ENCODE measurements at regions not wholly inside any gene's neighbourhood (a gene's known extent, or its start where the extent isn't known, plus 50 kb on each side); places are given as distances from the start of the nearest gene placed in this dataset.

DNA sequence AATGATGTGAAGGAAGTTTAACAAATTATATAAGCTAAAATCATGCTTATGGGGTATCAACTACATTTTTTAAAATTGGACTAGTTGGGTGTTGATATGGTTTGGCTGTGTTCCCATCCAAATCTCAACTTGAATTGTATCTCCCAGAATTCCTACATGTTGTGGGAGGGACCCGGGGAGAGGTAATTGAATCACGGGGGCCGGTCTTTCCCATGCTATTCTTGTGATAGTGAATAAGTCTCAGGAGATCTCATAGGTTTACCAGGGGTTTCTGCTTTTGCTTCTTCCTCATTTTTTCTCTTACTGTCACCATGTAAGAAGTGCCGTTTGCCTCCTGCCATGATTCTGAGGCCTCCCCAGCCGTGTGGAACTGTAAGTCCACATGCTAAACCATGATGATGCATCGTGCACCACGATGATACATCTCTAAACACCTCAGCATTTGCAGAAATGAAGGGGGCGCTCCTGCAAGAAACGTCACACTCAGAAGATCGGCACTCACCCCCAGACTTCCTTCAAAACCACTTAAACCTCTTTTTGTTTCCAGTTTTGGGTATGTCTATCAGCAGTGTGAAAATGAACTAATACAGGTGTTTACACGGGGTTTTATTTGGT lies 340.0 kb downstream of the SHANK2 start (continued):
- TF ChIP-seq, protein P1, sequence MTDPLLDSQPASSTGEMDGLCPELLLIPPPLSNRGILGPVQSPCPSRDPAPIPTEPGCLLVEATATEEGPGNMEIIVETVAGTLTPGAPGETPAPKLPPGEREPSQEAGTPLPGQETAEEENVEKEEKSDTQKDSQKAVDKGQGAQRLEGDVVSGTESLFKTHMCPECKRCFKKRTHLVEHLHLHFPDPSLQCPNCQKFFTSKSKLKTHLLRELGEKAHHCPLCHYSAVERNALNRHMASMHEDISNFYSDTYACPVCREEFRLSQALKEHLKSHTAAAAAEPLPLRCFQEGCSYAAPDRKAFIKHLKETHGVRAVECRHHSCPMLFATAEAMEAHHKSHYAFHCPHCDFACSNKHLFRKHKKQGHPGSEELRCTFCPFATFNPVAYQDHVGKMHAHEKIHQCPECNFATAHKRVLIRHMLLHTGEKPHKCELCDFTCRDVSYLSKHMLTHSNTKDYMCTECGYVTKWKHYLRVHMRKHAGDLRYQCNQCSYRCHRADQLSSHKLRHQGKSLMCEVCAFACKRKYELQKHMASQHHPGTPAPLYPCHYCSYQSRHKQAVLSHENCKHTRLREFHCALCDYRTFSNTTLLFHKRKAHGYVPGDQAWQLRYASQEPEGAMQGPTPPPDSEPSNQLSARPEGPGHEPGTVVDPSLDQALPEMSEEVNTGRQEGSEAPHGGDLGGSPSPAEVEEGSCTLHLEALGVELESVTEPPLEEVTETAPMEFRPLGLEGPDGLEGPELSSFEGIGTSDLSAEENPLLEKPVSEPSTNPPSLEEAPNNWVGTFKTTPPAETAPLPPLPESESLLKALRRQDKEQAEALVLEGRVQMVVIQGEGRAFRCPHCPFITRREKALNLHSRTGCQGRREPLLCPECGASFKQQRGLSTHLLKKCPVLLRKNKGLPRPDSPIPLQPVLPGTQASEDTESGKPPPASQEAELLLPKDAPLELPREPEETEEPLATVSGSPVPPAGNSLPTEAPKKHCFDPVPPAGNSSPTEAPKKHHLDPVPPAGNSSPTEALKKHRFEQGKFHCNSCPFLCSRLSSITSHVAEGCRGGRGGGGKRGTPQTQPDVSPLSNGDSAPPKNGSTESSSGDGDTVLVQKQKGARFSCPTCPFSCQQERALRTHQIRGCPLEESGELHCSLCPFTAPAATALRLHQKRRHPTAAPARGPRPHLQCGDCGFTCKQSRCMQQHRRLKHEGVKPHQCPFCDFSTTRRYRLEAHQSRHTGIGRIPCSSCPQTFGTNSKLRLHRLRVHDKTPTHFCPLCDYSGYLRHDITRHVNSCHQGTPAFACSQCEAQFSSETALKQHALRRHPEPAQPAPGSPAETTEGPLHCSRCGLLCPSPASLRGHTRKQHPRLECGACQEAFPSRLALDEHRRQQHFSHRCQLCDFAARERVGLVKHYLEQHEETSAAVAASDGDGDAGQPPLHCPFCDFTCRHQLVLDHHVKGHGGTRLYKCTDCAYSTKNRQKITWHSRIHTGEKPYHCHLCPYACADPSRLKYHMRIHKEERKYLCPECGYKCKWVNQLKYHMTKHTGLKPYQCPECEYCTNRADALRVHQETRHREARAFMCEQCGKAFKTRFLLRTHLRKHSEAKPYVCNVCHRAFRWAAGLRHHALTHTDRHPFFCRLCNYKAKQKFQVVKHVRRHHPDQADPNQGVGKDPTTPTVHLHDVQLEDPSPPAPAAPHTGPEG (CRISPR knock-in tag; IDR thresholded peaks at IDR 0.05): no peak
- TF ChIP-seq TRIM24 (CRISPR knock-in tag; IDR thresholded peaks at IDR 0.05) (no peak), ZNF644 (CRISPR knock-in tag; IDR thresholded peaks at IDR 0.05; ENCODE audit: low read depth) (no peak), FIP1L1 (IDR thresholded peaks at IDR 0.05; ENCODE audit: borderline replicate concordance, insufficient read depth, low read depth, low read length) (no peak), PLRG1 (conservative IDR thresholded peaks at IDR 0.05) (no peak)
- TF ChIP-seq, protein P2, sequence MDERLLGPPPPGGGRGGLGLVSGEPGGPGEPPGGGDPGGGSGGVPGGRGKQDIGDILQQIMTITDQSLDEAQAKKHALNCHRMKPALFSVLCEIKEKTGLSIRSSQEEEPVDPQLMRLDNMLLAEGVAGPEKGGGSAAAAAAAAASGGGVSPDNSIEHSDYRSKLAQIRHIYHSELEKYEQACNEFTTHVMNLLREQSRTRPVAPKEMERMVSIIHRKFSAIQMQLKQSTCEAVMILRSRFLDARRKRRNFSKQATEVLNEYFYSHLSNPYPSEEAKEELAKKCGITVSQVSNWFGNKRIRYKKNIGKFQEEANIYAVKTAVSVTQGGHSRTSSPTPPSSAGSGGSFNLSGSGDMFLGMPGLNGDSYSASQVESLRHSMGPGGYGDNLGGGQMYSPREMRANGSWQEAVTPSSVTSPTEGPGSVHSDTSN (CRISPR knock-in tag; IDR thresholded peaks at IDR 0.05): no peak
